Stimulated activated CD8-positive, alpha-beta memory T cell treated with anti-CD3 and anti-CD28 coated beads, Interleukin-4, amount 100 ng/mL, for 1 hour (primary cell): ENCODE measurements at regions not wholly inside any gene's neighbourhood (a gene's known extent, or its start where the extent isn't known, plus 50 kb on each side); places are given as distances from the start of the nearest gene placed in this dataset.
"Not testable (repeated sequence)": the region's sequence is repeated elsewhere in the genome, so short reads cannot be mapped to it uniquely, and the experiment has no call there.

ENCODE experiments used
- DNase-seq, 2 donors: peaks; one replicate each; pipeline ENCODE4 v3.0.0-alpha.2; 2020; ENCODE audit warnings: low read depth in 2 of 2, low spot score in 1 of 2

DNA sequence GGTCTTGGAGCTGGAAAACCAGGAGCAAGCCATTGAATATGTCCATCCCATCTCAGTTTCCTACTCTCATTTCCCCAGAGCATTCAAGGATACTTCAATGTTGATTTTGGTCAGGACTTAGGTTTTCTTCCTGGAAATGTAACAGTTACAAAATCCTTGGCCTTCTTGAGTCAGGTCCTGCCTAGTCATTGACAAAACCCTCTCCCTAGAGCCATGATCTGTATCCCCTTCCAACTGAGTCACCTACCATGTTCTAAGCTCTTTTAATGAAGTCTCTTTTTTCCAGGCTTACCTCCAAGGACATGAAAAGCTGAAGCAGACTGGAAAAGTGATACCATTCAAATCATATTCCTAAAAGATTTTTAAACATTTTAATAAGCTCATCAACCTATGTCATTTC is 549.2 kb downstream of the GALC start:
- no peak for DNase-seq

DNA sequence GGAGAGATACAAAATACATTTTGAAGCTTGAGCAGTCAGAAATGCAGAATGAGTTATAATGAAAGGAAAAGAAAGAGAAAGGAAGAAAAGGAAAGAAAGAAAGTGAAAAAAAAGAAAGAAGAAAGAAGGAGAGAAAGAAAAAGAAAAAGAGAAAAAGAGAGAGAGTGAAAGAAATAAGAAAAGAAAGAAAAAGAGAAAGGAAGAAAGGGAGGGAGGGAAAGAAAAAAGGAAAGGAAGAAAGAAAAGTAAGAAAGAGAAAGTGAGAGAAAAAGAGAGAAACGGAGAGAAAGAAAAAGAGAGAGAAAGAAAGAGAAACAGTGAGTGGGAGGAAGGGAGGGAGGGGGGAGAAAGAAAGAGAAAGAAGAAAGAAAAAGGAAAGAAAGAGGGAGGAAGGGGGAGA is 549.9 kb downstream of the GALC start:
- DNase-seq: no peak

DNA sequence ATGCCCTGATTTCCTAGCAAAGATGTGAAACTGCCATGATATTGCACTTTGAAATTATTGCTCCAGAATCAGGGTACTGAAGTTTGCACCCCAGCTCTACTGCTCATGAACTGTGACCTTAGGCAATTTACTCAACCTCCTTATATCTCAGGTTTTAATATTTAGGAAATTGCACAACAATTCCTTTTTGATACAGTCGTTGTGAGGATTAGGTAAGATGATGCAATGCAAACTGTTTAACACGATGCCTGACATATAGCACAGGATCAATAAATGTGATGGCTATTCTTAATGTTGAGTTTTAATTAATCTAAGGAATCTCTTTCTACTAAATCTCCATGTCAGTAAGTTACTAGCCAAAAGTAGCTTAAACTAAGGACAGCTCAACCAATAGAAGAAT is 555.8 kb downstream of the GALC start:
- DNase-seq: no peak

DNA sequence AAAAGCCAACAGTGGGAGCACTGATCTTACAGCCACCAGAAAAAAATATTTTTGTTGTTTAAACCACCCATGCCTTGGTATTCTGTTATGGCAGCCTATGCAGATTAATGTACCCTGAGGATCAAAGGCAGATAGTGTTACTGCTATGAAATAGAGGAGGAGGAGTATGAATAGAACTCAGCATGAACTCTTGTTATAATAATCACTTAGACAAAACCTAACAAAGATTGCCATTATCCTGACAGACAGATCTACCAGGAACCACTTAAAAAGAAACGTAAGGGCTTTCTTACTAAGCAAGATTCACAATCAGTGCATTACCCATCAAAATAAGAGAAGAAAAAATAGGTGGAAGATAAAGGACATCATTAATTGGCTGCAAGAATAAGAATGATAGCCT is 558.3 kb downstream of the GALC start:
- DNase-seq: no peak

DNA sequence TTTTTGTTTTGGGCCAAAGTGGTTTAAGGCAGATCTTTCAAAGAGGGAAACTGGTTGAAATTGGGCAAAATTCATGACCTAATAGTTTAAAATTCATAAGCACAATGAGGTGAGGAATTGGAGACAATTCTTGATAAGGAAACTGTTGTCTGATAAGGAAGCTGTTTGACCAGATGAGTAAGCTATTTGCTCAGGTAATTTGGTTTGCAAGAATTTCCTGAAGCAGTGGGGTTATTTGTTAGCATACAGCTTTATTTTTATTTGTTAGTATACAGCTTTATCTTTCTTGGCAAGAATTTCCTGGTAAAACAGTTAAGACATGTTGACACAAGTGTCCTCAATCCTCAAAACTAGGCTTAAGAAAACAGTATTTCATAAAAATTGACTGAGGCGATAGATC is 559.0 kb downstream of the GALC start:
- DNase-seq: no peak

DNA sequence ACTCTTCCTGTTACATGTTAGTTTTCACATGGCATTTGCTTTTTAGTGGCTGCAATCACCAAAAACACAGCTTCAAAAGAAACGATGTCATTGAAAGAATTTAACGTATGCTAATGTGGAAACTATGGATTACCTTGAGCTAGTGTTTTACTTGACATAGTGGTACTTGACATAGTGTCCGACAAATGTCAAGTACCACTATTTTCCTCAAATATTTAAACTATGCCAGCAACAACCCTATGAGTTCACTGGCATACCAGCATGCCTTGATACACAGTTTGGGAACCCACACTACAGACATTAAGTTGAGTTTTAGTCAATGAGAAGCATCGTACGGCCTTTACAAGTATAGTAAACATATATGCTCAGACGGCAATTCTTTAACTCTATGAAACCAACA is 560.3 kb downstream of the GALC start:
- no peak for DNase-seq

DNA sequence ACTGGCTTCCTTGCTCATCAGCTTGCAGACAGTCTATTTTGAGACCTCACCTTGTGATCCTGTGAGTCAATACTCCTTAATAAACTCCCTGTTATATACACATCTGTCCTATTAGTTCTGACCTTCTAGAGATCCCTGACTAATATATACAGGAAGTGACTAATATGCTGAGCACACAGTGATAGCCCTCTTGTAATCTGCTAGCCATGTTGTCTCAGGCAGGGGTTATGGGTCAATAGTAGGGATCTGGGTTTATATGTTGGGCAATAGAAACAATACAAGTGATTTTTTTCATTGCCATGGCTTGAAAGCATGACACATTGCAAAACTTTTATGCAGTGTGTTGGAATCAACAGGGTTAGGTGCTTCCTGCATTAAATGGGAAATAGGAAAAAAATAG is 562.2 kb downstream of the GALC start:
- no peak for DNase-seq

DNA sequence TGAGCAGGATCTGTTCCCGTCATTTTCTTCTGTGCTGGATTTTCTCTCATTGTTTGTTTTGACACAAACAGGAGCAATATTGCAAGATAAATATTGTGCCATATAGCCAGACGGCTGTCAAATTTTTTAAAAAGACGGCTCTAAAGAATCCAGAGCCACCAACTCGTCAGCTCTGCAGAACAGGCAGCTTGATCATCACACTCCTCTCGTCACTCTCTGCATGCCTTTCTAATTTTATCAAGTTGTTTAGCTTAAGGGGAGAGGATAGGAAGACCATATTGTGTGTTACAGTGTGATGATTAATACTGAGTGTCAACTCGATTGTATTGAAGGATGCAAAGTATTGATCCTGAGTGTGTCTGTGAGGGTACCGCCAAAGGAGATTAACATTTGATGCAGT is 562.8 kb downstream of the GALC start:
- no peak for DNase-seq

DNA sequence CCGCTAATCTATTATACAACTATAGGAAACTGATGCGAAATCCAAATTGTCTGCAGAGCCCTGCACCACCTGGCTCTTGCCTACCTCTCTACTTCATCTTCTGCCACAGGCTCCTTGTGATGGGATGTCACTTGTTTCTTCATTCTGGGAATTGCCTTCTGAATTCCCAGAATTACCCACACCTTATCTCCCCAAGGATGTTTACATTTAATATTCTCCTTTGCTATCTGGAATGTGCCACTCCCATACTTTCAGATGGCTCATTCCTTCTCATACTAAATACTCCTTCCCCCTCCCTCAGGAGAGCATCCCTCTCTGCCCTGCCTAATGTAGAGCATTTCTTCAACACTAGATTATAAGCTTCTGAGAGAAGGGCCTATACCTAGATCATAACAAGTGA is 573.1 kb downstream of the GALC start:
- no peak for DNase-seq

DNA sequence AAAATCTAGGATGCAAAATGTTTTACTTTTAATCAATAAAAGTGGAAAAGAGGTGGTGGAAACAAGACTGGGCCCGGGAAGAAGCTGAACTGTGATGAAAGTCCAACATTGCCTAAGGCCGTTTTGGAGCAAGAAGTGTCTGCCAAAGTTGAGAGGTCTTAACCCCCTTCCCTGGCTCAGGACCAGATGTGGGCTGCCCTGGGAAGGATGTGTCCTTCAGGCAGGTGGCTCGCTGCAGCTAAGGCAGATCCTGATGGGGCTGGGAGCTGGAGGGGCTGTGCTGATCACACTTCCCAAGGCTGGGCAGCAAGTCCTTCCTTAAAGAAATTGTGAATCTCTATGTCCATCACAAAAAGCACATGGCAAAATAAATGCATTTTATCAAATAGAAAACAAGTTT is 581.6 kb downstream of the GALC start:
- DNase-seq: no peak

DNA sequence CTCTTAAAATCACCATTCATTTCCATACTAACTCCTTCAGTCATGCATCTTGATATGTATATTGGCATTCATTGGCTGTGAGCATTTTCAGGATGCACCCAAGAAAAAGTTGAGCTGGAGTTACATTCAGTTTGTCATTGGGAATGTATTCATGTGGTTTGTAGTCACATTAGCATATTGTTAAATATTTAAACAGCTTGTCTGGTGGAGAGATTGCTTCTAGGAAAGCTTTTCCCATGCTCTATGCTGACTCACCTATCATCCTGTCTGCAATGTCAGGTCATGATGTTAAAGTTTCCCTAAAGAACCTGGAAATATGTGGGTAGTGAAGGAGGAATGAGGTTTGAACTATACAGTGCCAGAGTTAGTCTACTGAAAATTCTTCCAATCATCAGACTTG is 583.6 kb downstream of the GALC start:
- no peak for DNase-seq

DNA sequence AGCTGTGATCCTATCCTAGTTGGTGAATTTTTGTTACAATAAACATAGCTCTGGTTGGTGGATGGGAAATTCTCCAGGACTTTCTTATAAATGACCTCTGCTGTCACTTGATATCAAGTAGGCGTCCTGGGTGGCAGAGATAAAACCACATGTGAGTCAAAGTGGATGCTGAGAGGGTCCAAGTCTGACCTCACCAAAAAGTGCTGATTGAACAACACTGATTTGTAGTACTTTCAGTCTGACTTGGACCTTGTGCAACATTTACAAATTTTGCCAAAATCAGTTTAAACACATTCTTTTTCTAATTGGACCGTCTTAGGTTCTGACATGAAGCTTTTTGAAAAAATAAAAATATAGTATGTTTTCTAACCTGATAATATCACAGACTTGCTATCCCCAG is 585.6 kb downstream of the GALC start:
- no peak for DNase-seq

DNA sequence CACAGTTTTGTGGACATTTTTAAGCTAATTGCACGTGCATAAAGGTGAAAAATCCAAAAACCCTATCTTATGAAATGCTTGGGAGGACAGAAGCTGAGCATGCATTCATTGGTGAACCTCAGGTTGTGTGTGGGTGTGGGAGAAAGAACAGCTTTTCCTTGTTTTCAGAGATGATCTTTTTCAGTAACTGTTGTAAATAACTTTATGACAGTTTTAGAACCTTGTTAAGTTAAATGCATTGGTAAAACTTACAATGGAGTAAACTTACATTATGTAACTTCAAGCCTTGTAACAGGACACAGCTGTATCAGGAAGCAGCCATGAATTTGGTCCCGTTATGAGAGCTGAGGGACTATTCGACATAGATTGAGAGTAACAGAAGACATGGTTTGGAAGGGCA is 587.4 kb downstream of the GALC start:
- DNase-seq: no peak

DNA sequence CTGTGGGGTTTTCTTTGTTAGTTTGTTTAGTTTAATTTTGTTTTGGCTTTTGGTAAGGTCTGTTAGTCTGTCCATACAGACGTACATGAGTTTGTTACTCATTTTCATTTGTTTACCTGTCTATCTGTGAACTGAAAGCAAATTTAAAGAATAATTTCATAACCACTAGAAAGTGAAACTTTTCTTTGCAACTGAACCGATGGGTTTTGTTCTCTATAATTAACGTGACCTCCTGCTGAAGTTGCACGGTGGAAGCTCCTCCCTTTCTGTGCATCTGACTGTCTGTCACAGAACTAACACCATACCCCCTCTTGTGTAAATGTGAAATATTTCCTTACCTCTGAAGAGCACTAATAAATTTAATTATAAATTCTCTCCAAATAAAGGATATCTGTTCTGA is 595.5 kb downstream of the GALC start:
- no peak for DNase-seq

DNA sequence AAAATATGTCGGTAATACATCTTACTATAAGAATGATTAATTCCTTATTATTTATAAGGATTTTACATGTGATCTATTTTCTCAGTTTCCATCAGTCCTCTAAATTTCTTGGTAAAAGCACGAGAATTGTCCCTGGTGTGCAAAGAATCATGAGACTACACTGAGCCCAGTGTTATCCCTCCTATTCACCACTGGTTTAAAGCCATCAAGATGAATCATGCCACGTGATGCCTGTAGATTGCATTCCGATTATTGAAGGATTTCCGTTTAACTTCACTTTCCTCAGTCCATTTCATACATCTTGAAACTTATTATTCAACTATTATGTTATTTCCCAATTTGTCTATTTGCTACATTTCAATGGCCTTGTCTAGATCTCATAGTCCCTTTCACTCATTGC is 601.9 kb downstream of the GALC start:
- no peak for DNase-seq

DNA sequence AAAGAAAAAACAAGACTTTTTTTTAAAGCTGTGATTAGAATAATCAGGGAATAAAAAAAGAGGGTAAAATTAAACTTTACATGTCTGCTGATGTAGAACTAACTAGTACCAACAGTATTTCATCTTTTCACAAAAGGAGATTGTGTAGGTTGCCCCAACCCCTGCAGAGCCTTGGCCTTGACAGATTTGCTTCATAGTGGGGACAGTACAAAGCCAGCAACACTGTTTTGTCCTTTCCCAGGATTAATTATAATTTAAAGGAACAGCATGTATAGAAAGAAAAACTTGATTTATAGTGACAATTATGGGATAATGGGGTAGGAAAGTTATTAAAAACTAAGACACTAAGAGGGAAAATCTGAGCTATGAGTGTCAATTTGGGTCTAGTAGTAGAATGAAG is 604.0 kb downstream of the GALC start:
- DNase-seq: no peak

DNA sequence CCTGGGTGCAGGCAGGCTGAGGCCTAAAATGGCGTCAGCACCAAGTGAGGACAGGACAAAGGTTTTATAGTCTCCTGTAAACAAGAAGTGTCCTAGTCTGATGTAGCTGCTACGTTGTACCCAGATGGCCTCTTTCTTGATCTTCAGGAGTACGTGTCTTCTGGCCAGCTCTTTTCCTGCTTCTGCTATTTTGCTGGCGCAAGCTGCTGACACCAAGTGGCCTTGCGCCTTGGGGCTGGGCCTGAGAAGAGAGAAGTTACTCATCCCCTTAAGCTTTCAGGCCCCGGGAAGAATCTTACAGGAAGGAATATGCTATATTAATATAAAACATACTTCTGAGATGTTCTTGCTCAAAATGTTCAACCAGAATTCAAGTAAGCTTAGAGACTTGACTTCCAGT is 605.2 kb downstream of the GALC start:
- no peak for DNase-seq

DNA sequence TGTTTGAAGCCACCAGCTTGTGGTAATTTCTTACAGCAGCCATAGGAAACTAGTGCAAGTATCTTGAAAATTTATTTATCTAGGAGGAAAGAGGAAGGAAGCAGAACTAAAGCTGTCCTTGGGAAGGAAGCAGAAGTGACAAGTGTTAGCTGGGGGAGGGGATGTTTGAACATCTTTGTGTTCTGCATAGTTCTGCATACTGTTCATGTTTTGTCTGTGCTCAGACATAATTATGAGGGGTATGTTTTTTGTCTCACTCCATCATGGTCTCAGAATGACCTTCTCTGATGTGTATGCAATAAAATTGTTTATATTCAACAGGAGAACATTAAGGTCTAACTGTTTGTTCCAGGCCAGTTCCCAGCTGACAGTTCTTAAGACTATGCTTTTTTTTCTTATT is 606.5 kb downstream of the GALC start:
- no peak for DNase-seq

DNA sequence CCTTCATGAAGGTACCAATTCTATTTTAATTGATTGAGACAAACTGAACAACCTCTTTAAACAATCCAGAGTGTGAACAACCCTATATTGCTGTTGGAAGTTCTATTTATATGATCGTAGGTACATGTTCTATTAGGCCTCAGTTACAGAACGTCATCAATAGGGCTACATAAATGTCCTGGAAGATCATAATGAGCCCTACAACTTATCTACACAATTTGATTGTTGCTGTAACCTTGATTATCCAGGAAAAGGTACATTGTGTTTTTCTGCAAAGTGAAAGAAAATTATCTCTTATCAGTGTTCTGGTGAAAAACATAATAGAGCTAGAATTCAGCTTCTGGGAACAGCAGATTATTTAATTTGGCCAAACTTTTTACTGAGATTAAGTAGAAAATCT is 612.9 kb downstream of the GALC start:
- DNase-seq: no peak

DNA sequence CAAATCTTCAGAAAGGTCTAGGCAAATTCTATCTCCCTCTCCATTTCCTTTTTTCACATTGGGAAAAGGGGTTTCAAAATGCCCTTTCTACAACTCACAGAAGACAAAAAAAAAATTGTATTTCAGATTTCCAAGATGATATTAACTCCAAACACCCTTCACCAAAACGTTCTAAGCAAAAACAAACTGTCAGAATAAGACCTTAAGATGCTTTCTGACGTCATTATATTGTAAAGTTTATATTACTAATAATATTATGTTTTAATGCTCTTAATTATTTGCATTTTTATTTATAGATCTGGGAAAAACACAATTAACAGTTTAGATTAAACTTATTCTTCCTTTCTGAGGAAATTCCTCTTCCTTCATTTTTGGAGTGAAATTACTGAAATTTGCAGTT is 624.2 kb downstream of the GALC start:
- no peak for DNase-seq

DNA sequence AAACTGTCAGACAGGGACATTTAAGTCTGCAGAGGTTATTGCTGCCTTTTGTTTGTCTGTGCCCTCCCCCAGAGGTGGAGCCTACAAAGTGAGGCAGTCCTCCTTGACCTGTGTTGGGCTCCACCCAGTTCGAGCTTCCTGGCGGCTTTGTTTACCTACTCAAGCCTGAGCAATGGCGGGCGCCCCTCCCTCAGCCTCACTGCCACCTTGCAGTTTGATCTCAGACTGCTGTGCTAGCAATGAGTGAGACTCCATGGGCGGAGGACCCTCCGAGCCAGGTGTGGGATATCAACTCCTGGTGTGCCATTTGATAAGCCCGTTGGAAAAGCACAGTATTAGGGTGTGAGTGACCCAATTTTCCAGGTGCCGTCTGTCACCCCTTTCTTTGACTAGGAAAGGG is 632.7 kb downstream of the GALC start:
- DNase-seq: not testable (repeated sequence)

DNA sequence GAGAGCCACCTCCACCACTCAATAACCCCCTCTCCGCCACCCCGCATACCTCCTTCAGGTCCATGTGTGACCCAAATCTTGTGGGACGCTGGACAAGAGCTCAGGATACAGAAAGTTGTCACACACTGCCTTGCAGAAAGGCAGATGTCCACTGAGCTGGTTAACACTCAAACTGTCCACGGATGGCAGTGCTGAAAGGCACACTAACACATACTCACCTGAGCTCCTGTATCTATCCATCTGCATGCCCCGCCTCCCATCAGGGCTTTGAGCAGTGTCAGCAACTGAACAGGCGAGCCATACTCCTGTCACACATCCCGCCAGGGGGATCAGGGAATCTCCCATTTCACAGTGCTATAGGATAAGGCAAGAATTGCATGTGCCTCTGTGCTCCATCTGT is 642.0 kb downstream of the GALC start:
- no peak for DNase-seq

DNA sequence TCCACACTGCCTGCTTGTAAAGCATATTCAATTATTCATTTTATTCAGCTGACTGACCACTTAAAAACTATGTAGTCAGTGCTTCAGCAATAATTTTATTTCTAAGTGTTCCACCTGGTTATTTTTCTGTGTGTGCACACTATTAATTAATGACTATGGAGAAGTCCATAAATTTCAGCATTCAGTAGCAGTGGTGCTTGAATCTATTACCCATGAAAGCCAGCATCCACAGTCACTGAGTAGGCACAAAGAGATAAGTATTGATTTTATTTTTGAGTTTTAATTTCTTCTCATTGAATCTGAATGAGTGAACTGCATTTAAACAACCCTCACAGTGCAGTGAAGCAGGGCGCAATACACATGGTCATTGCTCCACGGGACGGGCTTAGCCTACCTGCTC is 643.1 kb downstream of the GALC start:
- no peak for DNase-seq

DNA sequence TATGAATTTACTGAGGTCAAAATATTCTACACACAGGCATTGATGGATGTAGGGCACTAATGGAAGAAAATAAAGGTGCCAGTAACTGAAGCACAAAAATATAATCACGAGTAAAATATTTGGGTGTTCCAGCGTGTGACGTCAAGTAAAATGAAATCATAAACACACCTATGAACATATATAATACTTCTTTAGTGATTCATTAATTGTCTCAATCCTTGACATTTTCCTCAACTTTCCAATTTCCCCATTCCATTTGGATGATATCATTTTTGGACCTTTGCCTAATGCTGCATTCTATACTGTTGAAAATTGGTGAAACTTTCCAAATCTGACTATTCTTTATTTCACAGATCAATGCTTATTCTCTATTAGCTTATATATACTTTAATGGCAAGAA is 649.3 kb downstream of the GALC start:
- DNase-seq: no peak
